Naive thymus-derived CD8-positive, alpha-beta T cell (primary cell): ENCODE measurements at regions not wholly inside any gene's neighbourhood (a gene's known extent, or its start where the extent isn't known, plus 50 kb on each side); places are given as distances from the start of the nearest gene placed in this dataset.

Experiments
- ATAC-seq, 2 donors: fragments of 150-1000 bp; cut with Tn5 transposase in 1 of 2; sonication (Bioruptor Pico), chemical (Tn5 transposase) in 1 of 2; 1 replicate in 1 of 2; 2 replicates in 1 of 2; pipeline ENCODE4 v1.10.0; 2021; ENCODE audit warnings: mild to moderate bottlenecking in 2 of 2, moderate library complexity in 2 of 2
- POLR2A ChIA-PET: fragments of 350-600 bp; sonication (Branson Sonifier 250); formaldehyde crosslinking; loops from one replicate; lab custom pipeline; 2021; ENCODE audit warnings: antibody characterized with exemption; lab: Charles Lee
- DNase-seq, 10 donors: peaks; one replicate each; pipeline versions ENCODE4 v3.0.0 to v3.0.0-alpha.2; 2020 to 2022
- H3K27ac Mint-ChIP-seq, 10 donors: one replicate each; pipeline ENCODE4 v1.8.0; 2020 to 2022; ENCODE audit warnings: mild to moderate bottlenecking in 10 of 10, mixed read lengths in 10 of 10, moderate library complexity in 4 of 10, inconsistent platforms in 1 of 10
- H3K27me3 Mint-ChIP-seq, 5 donors: one replicate each; pipeline ENCODE4 v1.8.0; 2021 to 2022; ENCODE audit warnings: mixed read lengths in 5 of 5
- H3K36me3 Mint-ChIP-seq, 3 donors: one replicate each; pipeline ENCODE4 v1.8.0; 2020 to 2022; ENCODE audit warnings: mixed read lengths in 3 of 3, mild to moderate bottlenecking in 2 of 3, inconsistent platforms in 1 of 3
- H3K4me1 Mint-ChIP-seq, 4 donors: one replicate each; pipeline ENCODE4 v1.8.0; 2021 to 2022; ENCODE audit warnings: mixed read lengths in 4 of 4
- H3K4me3 Mint-ChIP-seq, 10 donors: one replicate each; pipeline ENCODE4 v1.8.0; 2020 to 2022; ENCODE audit warnings: mild to moderate bottlenecking in 10 of 10, mixed read lengths in 10 of 10, moderate library complexity in 6 of 10, inconsistent platforms in 1 of 10
- H3K9me3 Mint-ChIP-seq, 9 donors: one replicate each; pipeline ENCODE4 v1.8.0; 2020 to 2022; ENCODE audit warnings: mixed read lengths in 9 of 9, mild to moderate bottlenecking in 3 of 9, inconsistent platforms in 1 of 9, moderate library complexity in 1 of 9

DNA sequence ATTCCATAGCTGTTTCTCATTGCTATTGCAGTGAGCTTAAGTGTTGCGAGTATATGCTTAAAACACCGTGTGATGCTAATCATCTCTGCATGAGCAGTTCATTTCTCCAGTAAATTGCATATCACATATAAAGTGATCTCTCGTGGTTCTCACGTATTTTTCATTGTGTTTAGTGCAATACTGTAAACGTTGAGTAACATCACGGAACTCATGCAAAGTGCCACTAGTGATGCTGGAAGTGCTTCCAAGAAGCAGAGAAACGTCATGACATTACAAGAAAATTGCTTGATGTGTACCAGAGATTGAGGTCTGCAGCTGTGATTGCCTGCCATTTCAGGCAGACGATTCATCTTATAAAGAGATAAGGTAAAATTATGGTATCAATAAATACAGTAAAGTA lies 830.4 kb downstream of the GRIK2 start:
- Mint-ChIP-seq H3K4me1 (no peaks in the 10 kb centered on the region), H3K27ac (no peak overlapping the region), H3K27me3 (no peaks in the 10 kb centered on the region), H3K9me3 (peaks cover 0 to 12% (median 2%) of the 10 kb centered on the region in 9 donors), H3K36me3 (no peaks in the 10 kb centered on the region), H3K4me3 (no peak overlapping the region)
- POLR2A ChIA-PET, result no interaction called here
- ATAC-seq (no peak), DNase-seq (no peak)

- Mint-ChIP-seq H3K9me3 (peaks cover 0 to 7% (median 0%) of the 10 kb centered on the region in 9 donors), H3K36me3 (no peaks in the 10 kb centered on the region), H3K4me3 (no peak overlapping the region), H3K4me1 (no peaks in the 10 kb centered on the region), H3K27ac (no peak overlapping the region), H3K27me3 (no peaks in the 10 kb centered on the region)
- POLR2A ChIA-PET, result no interaction called here
- DNase-seq, result no peak
- ATAC-seq, result no peak
These were observed 835.8 kb downstream of the GRIK2 start for GRCh38 chr6:102229271-102229670.
